ENCODE measurements at regions not wholly inside any gene's neighbourhood (a gene's known extent, or its start where the extent isn't known, plus 50 kb on each side); places are given as distances from the start of the nearest gene placed in this dataset.
A peak's percentile ranks its signal among the peaks of the same experiment; 100 is the strongest.
"Not testable (repeated sequence)": the region's sequence is repeated elsewhere in the genome, so short reads cannot be mapped to it uniquely, and the experiment has no call there.

DNA sequence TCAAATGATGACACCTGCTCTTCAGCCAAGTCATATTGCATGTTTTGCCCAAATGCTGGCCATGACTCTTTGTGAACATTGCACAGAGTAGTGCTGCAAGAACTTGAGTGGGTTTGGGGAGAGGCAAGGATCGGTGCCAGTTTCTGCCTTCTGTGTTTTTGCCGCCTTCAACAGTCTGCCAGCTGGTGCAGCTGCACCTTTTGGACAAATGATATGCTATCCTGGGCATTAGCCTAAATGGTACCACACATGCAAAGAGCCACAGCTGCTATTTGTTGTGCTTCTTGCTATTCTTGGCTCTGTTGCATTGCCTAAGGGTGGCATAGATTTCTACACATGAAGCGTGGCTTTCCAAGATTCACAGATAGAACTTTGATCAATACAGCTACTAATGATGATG lies 189.0 kb upstream of the CCN2 start:
- DNase-seq (ENCODE audit: low spot score): no peak

DNA sequence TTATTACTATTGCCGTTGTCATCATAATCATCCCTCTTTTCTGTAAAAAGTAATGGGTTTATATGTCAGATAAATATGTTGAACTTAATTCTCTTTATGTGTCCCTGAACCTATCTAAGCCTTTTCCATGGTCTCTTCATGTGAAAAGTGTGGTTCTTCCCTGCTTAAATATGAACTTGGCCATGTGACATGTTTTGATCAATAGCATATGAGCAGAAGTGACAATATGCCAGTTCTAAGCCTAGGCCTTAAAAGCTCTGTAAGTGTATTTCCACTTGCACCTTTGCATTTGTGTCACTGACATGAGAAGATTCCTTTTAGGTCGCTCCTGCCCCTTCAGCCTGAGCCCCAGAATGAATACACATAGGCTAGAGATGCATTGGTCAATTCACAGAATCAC lies 188.4 kb upstream of the CCN2 start:
- no peak for DNase-seq (ENCODE audit: low spot score)

DNA sequence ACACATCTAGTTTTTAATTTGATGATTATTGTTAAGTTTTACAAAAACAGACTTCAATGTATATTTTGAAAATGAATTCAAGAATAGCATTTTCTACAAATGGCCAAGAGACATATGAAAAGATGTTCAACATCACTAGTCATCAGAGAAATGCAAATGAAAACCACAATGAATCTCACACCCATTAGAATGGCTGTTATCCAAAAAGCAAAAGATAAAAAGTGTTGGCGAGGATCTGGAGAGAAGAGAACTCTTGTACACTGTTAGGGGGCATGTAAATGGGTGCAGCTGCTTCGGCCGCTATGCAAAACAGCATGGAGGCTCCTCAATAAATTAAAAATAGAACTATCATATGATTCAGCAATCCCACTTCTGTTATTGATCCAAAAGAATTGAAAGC lies 185.8 kb upstream of the CCN2 start:
- no peak for DNase-seq (ENCODE audit: low spot score)

DNA sequence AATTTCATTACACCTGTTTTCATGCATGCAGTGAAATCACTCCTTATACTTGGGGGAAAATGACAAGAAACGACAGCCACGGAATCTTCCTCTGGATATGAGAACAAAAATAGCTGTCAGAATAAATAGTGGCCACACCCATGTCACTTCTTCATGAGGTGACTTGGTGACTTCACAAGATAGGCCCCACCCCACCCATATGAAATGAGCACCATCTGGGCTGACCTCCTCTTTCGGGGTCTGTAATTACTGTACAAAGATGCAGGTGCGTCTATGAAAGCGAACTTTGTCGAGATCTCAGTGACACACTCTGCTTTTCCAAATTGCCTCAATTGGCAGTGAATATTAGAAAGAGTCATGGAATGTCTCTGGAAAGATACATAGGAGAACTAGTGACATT lies 184.2 kb upstream of the CCN2 start:
- no peak for DNase-seq (ENCODE audit: low spot score)

DNA sequence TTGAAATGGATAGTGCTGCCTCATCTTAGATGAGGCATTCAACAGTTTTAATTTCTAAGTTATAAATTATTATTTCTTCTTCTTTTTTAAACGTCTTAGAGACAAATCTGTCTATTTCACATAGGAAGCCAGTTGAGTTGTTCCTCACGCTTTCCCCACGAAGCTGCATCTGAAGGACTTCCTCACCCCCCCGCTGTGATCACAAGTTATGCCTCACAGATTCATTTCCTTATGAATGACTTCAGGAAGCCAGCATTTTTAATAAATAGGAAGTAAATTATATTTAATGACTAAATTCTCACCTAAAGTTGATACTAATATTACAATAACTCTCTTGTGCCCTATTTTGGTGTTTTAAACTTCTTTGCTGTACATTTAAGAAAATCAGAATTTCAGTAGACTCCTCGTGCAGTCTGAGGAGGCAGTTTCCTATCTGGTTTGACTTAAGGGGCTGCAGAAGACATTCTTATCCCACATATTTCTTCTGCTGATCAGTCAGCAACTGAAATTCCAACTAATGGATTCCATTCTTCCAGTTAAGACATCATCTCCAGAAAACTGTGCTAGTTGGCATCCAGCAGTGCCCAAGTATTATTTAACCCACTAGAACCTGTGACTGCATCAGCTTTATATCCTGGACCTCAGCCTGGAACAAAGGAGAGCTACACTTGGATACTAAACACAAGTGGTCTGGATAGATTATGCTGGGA lies 182.7 kb upstream of the CCN2 start:
- no peak for DNase-seq (ENCODE audit: low spot score)

DNA sequence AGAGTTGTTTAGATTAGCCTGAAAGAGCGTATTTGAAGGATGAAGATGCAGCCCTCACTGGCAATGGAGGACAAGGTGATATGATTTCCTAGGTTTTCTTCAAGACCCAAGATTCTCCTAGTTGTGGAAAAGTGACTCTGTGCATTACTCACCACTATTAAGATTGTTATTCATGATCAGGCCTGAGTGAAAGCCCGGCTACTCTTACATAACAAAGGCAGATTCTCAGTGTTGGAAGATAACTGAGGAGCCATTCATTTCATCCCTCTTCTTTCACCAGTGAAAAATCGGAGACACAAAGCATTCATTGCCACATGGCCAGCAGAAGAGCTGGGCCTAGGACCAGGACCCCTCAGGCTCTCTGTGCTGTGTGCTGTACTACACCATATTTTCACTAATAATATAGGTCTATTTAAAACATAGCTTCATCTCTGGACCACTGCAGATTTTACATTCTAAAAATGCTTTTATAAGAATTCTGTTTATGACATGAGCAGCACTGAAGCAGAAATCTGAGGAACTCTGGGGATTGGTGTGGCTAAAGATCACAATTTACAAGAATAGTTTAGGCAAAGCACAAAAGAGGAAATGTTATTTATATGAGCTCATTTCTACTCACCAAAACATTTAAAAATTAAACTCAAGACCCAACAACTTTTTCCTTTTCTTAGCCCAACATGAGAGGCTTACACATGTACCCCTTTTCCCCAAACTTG lies 181.9 kb upstream of the CCN2 start:
- peak; percentile 82 for DNase-seq (ENCODE audit: low spot score)

DNA sequence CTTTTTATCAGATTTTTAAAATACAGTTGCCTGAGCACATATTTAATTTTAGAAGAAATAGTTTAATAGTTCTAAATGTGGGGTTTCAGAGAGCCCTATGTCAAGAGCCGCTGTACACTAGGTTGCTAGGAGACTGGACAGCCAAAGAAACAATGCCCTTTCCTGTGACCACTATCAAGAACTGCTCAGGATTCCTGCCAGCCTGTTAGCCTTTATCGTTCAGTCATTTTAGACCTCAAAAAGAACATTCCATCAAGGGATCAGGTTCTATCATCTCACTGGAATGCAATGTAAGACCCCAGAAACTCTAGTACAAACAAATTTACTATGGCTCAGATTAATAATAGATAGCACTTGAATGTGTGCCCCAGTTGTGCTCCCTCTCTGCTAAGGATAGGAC lies 181.2 kb upstream of the CCN2 start:
- DNase-seq (ENCODE audit: low spot score): peak; percentile 46

DNA sequence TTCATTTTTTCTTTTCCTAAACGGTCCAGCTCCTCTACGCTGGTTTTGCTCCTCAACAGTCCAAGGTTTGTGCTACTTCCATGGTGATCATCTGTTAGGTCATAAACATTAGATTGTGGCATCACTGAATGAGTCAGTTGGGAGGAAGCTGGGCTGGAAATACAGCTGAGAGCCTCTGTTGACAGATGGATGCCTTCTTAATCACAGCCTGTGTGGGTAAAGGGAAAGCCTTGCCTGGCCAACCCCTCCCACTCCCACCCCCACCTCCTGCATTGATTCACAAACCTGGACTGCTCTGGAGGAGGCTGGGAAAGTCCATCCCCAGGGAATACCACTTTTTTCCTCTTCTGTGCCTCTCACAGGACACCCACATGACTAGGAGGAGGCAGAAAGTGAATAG lies 180.6 kb upstream of the CCN2 start:
- DNase-seq (ENCODE audit: low spot score): peak; percentile 95

DNA sequence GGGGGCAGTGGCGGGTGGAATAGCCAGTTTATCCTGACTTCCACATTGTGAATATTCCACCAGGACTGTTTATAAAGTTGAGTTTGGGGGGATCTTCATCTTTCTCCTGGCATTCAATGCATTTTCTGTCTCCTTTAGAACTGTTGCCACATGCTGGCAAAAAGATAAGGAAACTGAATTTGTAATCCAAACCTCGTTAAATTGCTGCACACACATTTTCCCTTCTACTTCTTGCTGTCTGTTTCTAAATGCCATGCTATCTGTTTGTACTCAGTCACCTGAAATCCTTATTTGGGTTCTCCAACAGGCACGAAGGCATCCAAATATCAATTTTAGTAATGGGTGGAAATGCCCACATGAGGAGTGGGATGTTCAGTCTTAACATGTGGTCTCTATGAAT lies 180.2 kb upstream of the CCN2 start:
- DNase-seq (ENCODE audit: low spot score): no peak

DNA sequence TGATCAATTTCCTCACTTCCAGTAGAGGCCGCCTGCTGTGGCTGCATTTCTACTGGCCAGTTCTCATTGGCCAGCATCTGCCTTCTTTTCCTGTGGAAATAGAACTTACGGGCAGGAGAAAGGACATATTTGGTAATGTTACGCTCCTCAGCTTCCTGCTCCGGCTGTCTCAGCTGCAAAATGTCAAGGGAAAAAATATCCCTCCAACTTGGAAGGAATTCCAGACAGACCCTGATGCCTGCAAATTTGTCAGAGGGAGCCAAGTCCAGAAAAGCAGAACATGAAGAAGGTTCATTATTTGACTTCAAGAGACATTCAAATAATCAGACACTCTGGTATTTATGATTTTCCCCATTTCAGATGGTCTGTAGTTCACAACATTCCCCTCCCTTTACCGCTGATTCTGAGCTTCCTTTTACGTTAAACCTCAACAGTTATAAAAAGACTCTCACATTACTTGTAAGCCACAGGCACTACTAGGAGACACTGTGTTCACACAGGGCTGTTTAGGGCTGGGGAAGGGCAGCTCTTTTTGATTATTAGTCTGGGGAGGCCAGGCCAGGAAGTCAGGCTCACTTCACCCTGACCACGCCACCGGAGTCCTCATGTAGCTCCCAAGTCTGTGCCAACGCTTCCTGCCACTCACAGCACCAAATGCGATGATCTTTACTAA lies 179.6 kb upstream of the CCN2 start:
- DNase-seq (ENCODE audit: low spot score): peak; percentile 30

DNA sequence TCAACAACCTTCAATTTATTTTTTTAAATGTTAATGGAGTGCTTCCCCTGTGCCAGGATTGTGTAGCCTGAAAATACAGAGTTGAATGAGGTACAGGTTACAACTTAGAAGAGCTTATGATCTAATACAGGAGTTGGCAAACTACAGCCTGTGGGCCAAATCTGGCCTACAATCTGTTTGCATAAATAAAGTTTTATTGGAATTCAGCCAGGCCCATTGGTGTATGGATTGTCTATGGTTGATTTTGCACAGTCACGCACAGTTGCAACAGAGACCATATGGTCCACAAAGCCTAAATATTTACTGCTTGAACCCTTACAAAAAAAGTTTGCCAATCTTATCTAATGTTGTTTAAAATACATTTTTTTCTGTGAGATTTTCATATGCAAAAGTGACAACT lies 177.3 kb upstream of the CCN2 start:
- DNase-seq (ENCODE audit: low spot score): no peak

DNA sequence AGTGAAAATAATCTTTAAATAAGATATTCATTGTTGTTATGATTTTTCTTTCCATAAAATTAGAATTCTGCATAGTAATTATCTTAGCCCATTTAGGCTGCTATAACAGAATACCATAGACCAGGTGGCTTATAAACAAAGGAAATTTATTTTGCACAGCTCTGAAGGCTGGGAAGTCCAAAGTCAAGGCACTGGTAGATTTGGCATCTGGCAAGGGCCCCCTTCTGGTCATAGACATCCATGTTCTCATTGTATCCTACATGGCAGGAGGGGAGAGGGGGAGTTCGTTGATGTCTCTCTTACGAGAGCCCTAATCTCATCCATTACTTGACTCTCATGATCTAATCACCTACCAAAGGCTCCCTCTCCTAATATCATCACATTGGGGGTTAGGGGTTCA lies 175.0 kb upstream of the CCN2 start:
- DNase-seq (ENCODE audit: low spot score): no peak

DNA sequence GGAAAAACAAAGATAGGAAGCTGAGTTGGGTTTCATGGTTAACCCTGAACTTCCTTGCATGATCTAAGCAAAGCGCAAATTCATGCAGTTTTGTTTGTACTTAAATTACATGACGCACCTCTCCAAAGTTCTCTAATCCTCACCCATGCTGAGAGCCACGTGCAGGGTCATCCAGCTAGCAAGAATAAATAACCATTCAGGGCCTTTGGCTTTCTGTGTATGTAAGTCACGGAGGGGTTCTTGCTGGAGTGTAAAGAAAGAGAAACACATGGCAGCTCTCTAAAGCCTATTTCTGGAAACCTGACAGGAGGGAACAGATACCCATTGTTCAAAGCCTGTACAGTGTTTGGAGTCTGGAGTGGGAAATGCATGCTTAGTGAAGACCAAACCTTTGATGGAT lies 171.7 kb upstream of the CCN2 start:
- peak; percentile 60 for DNase-seq (ENCODE audit: low spot score)

DNA sequence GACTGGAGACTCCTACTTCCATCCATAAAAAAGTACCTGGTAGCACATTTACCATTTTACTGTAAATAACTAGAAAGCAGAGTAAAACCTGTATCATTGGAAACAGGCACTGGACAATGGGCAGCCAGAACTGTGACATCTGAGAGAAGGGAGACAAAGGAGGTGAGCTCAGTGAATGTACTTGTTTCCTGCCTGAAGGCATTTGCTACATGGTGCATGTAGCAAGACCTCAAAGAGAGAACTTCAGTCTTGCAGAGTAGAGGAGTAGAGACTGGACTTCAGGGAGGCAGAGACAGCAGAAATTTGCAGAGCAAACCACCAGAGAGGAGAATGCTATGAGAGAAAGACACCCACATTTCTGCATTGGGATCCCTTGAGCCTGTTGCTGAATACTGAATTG lies 171.0 kb upstream of the CCN2 start:
- DNase-seq (ENCODE audit: low spot score): no peak

DNA sequence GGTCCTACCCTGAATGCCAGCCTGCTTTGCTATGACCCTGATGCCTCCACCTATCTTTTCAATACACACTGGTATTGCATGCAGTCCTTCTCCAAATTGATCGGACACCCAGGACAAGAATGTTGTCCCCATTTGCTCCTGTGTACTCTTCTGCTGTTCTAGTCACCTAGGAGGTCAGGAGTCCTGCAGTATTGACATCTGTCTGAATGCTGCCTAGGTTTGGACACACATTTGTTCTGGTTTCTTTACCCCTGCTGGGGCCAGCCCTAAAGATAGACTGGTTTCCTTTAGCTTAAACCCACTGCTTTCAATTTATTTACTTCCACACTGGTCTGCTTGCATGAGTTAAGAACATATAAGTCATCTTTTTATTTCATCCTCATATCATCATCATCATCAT lies 167.0 kb upstream of the CCN2 start:
- no peak for DNase-seq (ENCODE audit: low spot score)

DNA sequence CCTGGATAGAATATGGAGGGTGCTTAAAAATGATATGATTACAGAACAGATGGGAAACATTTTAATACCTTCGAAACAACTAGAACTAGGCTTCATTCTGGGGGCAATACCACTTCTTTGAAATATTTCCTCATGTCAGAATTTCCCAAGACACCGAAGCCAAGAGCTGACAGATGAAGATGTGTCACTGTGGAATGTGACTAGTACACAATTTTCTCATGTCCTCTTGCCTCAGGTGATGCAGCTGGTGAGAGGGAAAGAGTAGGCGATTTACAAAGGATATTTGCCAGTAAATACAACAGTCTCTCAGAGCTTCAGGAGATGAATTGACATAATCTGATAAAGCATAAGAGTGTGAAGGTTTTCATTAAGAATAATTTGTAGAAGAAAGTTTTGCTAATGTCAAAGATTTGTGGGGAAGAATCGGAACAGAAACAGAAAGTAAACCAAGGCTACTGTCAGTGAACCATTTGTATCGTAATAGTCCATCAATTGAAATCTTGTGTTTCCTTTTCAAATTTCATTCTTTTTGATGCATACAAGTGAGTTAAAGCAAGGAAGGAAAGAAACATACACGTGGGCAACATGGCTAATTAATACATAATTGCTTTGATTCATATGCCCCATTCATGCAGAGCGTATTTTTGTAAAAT lies 164.7 kb upstream of the CCN2 start:
- no peak for DNase-seq (ENCODE audit: low spot score)

DNA sequence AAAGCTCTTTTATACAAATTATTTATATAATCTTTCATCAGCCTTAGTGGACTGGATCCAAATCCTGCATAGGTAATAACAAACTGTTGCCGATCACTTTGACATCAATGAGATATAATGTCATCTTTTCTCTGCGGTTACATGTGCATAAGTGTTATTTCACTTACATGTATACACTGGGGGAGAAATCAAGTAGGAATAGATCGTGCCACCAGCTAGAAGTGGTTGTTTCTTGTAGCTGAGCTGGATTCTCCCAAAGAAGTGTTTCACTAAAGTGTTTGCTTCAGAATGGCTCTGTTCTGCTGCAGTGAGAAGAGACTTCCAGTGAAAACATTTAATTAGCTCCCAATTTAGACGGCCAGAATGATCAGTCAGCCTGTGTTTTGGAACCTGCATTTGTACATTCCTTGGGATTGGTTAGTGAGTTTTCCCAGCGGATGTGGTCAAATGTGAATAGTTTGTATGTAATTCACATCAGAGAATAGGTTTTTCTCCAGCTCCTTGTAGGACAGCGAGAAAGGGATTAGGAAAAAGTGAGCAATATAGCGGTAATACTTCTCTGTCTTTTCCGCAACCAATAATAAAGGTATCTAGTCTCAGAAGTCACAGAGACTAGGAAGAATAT lies 163.1 kb upstream of the CCN2 start:
- no peak for DNase-seq (ENCODE audit: low spot score)

DNA sequence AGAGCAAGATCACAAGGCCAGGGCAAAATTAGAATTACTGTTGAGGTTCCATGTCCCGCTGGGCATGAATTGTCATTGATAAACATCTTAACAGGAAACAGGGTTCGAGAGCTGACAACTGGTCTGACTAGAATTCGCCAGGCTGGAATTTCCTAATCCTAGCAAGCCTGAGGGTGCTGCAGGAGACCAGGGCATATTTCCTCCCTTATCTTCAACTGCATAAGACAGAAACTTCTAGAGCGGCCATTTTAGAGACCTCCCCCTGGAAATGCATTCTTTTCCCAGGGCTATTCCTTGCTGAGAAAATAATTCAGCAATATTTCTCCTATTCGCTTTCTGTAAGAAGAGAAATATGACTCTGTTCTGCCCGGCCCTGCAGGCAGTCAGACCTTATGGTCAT lies 158.6 kb upstream of the CCN2 start:
- not testable (repeated sequence) for DNase-seq (ENCODE audit: low spot score)

DNA sequence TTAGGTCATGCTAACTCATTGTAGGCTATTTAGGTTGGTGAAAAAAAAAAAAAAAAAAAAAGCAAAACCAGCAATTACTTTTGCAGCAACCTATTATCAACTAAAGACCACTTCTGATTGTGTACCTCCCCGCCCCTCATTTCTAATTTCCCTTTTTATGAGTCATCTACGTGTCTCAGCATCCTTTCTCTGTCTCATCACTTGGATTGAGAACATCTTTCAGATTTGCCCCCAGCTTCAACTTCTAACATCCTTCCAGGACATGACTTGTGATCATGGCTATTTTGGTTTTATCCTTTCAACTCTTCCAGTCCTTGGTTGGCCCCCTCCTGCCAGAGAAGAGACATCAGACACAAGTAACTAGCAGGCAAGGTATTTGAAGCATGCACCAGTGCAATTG lies 156.7 kb upstream of the CCN2 start:
- DNase-seq (ENCODE audit: low spot score): no peak

DNA sequence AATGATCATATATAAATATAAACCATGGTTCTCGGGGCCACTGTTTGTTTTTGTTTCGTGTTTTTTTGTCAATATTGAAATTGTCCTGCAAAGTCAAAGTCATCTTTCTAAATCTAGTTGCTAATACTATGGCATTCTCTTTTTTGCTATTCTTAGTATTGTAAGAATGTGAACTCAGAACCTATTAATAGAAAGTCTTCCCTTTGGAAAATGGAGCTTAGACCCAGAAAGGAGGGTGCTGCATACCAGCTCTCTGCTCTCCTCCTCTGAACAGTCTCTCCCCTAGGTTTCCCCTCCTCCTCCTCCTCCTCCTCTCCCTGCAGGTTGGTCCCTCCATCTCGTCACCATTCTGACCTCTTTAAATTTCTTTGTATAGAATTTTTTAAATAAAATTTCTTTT lies 150.4 kb upstream of the CCN2 start:
- DNase-seq (ENCODE audit: low spot score): no peak

DNA sequence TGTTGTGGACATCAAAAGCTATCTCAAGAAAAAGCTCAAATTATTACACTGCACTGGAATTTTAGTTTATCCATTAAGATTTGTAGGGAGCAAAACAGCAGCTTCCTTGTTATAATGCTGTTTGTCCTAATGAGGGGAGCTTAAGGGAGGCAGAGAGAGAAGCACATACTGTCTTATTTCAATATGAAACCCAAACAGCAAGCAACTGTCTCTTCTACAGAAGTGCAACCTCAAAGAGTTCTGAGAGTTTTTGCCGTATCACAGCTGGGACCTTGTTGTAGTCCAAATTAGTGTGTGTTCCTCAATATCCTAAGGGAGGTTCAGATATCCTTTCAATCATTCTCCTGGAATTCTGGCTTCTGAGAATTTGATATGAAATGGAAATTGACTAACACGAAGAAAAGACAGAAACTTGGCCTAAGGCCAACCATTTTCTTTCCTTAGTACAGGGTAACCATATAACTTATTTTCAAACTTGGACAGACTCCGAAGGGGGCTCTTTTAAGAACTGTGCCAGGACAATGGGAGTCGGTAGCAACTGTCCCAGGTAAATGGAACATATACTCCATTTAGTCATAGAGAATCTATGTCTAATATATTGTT lies 149.3 kb upstream of the CCN2 start:
- DNase-seq (ENCODE audit: low spot score): no peak

DNA sequence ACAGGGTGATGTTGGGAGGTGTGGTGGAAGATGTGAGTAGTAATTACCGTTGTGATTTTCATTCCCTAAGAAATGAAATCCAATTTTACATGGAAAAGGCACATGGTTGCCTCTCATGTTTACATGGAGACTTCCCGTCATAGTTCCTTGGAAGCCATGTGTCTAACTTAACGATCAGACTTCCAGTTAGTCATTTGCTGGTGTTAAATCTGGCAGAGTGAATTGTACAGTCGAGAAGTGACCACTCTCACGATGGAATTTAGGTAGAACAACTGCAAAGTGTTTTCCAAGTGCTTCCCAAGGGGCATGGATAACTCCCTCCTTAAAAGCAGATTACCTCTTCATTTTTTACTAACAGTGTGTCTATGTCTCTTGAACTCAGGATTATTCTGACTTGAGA lies 145.8 kb upstream of the CCN2 start:
- no peak for DNase-seq (ENCODE audit: low spot score)

Data from COLO829 (cell line).